Liver (tissue), 8 donors: ENCODE measurements at regions not wholly inside any gene's neighbourhood (a gene's known extent, or its start where the extent isn't known, plus 50 kb on each side); places are given as distances from the start of the nearest gene placed in this dataset.

Source experiments
- DNase-seq: peaks from one replicate; pipeline ENCODE4 v3.0.0-alpha.2; 2017; ENCODE audit warnings: low spot score
- H3K27ac ChIP-seq, 2 donors: one replicate each; pipeline ENCODE4 v1.7.0; 2013; ENCODE audit warnings: inconsistent platforms in 2 of 2, low read length in 2 of 2, control low read depth in 1 of 2, low read depth in 1 of 2, mild to moderate bottlenecking in 1 of 2
- H3K27me3 ChIP-seq, 4 donors: one replicate each; pipeline versions ENCODE4 v1.6.1 to v1.7.0; 2013; ENCODE audit warnings: low read length in 3 of 4, inconsistent platforms in 1 of 4, mild to moderate bottlenecking in 1 of 4, moderate library complexity in 1 of 4; ENCODE audit not compliant: control insufficient read depth in 4 of 4, insufficient read depth in 4 of 4
- H3K36me3 ChIP-seq, 4 donors: one replicate each; pipeline versions ENCODE4 v1.6.1 to v1.7.0; 2013; ENCODE audit warnings: low read length in 3 of 4, mild to moderate bottlenecking in 3 of 4, low read depth in 1 of 4, moderate library complexity in 1 of 4; ENCODE audit not compliant: control insufficient read depth in 4 of 4, insufficient read depth in 3 of 4
- H3K4me1 ChIP-seq, 4 donors: one replicate each; pipeline versions ENCODE4 v1.6.1 to v1.7.0; 2013; ENCODE audit warnings: low read length in 3 of 4, mild to moderate bottlenecking in 3 of 4, moderate library complexity in 1 of 4; ENCODE audit not compliant: control insufficient read depth in 4 of 4, insufficient read depth in 4 of 4
- H3K4me3 ChIP-seq, 3 donors: one replicate each; pipeline versions ENCODE4 v1.6.1 to v1.7.0; 2013; ENCODE audit warnings: low read length in 3 of 3, control low read depth in 1 of 3, low read depth in 1 of 3, mild to moderate bottlenecking in 1 of 3
- H3K9ac ChIP-seq, 2 donors: one replicate each; pipeline ENCODE4 v1.7.0; 2013; ENCODE audit warnings: low read length in 2 of 2, mild to moderate bottlenecking in 2 of 2, moderate library complexity in 2 of 2, control low read depth in 1 of 2, low read depth in 1 of 2
- H3K9me3 ChIP-seq, 4 donors: one replicate each; pipeline versions ENCODE4 v1.6.1 to v1.7.0; 2013; ENCODE audit warnings: low read length in 3 of 4; ENCODE audit not compliant: control insufficient read depth in 4 of 4
- CTCF ChIP-seq: fragments of 150-350 bp; IDR thresholded peaks from 2 replicates; pipeline ENCODE4 v1.5.1; 2017; ENCODE audit warnings: improper control_type of control experiment, low read depth, low read length; ENCODE audit not compliant: missing input control
- EGR1 ChIP-seq, 2 donors: IDR thresholded peaks; 2 replicates each; pipeline ENCODE4 v1.6.1; 2016 to 2018; ENCODE audit warnings: antibody characterized with exemption in 2 of 2, low read depth in 2 of 2
- FOXA1 ChIP-seq: IDR thresholded peaks from 2 replicates; pipeline ENCODE4 v1.6.1; 2016; ENCODE audit warnings: antibody characterized with exemption
- GABPA ChIP-seq, 2 donors: IDR thresholded peaks in 1 of 2; conservative IDR thresholded peaks in 1 of 2; 2 replicates each; pipeline ENCODE4 v1.6.1; 2016; ENCODE audit warnings: antibody characterized with exemption in 2 of 2, mild to moderate bottlenecking in 1 of 2, moderate library complexity in 1 of 2
- HNF4A ChIP-seq, 2 donors: conservative IDR thresholded peaks; 2 replicates each; pipeline ENCODE4 v1.6.1; 2016; ENCODE audit warnings: antibody characterized with exemption in 2 of 2, mild to moderate bottlenecking in 2 of 2
- HNF4G ChIP-seq: IDR thresholded peaks from 2 replicates; pipeline ENCODE4 v1.6.1; 2016; ENCODE audit warnings: antibody characterized with exemption
- RAD21 ChIP-seq, 2 donors: IDR thresholded peaks; 2 replicates each; pipeline ENCODE4 v1.6.1; 2016; ENCODE audit warnings: antibody characterized with exemption in 2 of 2, mild to moderate bottlenecking in 2 of 2
- SP1 ChIP-seq: IDR thresholded peaks from 2 replicates; pipeline ENCODE4 v1.6.1; 2018; ENCODE audit warnings: antibody characterized with exemption, mild to moderate bottlenecking
- TAF1 ChIP-seq: conservative IDR thresholded peaks from 2 replicates; pipeline ENCODE4 v1.6.1; 2016; ENCODE audit warnings: antibody characterized with exemption, mild to moderate bottlenecking
- WGBS: extraction: QIAGEN DNeasy Blood & Tissue Kit; methylation state at CpG from one replicate; pipeline ENCODE4 v1.1.7; 2013; 5-methylcytosine and 5-hydroxymethylcytosine counted together
- TF ChIP-seq, protein P1 (sequence below): IDR thresholded peaks from 2 replicates; pipeline ENCODE4 v1.6.1; 2016; ENCODE audit warnings: antibody characterized with exemption
- TF ChIP-seq, protein P2 (sequence below): IDR thresholded peaks from 2 replicates; pipeline ENCODE4 v1.6.1; 2016; ENCODE audit warnings: antibody characterized with exemption, mild to moderate bottlenecking
- donor health status: healthy.
- donor health status: healthy.
- donor health status: healthy.
- donor health status: healthy.
- donor health status: healthy.

- H3K27me3 ChIP-seq: no peaks in the 10 kb centered on the region
- DNase-seq: no peak
- no peak overlapping the region for H3K4me3 ChIP-seq
- TF ChIP-seq CTCF (no peak), EGR1 (IDR thresholded peaks at IDR 0.05; ENCODE audit: low read depth in 2 of 2) (no peak)
- peaks cover 0 to 6% (median 3%) of the 10 kb centered on the region in 4 donors for H3K9me3 ChIP-seq
- no peaks in the 10 kb centered on the region for H3K4me1 ChIP-seq
- no peaks in the 10 kb centered on the region for H3K36me3 ChIP-seq
- no peak overlapping the region for H3K27ac ChIP-seq
- H3K9ac ChIP-seq: no peak overlapping the region
- WGBS: 32% methylated on average over 1 of the region's 1 CpG
Measured at GRCh38 chr2:52745144-52745543, 1022.5 kb upstream of the CHAC2 start.

GRCh38 chr2:52732849-52733395 is 1034.7 kb upstream of the CHAC2 start:
- no peak for DNase-seq
- Histone ChIP-seq H3K4me1 (no peaks in the 10 kb centered on the region), H3K4me3 (no peak overlapping the region), H3K9ac (no peak overlapping the region), H3K36me3 (no peaks in the 10 kb centered on the region), H3K9me3 (peaks cover 0 to 2% (median 0%) of the 10 kb centered on the region in 4 donors), H3K27ac (no peak overlapping the region), H3K27me3 (no peaks in the 10 kb centered on the region)
- TF ChIP-seq HNF4A (conservative IDR thresholded peaks at IDR 0.05) (no peak), HNF4G (no peak), FOXA1 (no peak)
- TF ChIP-seq, protein P1, sequence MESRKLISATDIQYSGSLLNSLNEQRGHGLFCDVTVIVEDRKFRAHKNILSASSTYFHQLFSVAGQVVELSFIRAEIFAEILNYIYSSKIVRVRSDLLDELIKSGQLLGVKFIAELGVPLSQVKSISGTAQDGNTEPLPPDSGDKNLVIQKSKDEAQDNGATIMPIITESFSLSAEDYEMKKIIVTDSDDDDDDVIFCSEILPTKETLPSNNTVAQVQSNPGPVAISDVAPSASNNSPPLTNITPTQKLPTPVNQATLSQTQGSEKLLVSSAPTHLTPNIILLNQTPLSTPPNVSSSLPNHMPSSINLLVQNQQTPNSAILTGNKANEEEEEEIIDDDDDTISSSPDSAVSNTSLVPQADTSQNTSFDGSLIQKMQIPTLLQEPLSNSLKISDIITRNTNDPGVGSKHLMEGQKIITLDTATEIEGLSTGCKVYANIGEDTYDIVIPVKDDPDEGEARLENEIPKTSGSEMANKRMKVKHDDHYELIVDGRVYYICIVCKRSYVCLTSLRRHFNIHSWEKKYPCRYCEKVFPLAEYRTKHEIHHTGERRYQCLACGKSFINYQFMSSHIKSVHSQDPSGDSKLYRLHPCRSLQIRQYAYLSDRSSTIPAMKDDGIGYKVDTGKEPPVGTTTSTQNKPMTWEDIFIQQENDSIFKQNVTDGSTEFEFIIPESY: no peak
- WGBS: 61% methylated on average over 3 of the region's 3 CpGs

DNA sequence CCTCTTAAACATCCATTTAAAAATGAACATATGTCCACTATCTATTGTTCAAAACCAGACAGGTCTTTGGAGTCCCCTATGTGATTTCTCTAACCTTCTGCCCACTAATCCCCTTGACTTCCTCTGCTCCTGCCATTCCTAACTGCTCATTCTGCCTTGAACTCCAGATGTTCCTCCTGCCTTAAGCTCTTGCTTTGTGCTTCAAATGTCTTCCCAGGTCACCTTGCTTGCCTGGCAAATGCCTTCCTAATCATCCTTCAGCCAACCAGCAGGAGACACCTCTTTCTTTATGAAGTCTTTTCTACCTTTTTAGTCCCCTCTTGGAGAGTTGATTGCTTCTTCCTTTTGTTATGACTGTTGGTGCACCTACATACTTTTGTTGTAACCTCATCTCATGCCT is 1043.0 kb upstream of the CHAC2 start:
- no peak overlapping the region for H3K27ac ChIP-seq
- TF ChIP-seq HNF4A (conservative IDR thresholded peaks at IDR 0.05) (no peak), EGR1 (IDR thresholded peaks at IDR 0.05; ENCODE audit: low read depth in 2 of 2) (no peak), GABPA (IDR thresholded peaks at IDR 0.05 in 1 of 2, conservative IDR thresholded peaks at IDR 0.05 in 1 of 2) (no peak), HNF4G (no peak), RAD21 (IDR thresholded peaks at IDR 0.05) (no peak), SP1 (no peak), CTCF (no peak), TAF1 (no peak)
- TF ChIP-seq, protein P2, sequence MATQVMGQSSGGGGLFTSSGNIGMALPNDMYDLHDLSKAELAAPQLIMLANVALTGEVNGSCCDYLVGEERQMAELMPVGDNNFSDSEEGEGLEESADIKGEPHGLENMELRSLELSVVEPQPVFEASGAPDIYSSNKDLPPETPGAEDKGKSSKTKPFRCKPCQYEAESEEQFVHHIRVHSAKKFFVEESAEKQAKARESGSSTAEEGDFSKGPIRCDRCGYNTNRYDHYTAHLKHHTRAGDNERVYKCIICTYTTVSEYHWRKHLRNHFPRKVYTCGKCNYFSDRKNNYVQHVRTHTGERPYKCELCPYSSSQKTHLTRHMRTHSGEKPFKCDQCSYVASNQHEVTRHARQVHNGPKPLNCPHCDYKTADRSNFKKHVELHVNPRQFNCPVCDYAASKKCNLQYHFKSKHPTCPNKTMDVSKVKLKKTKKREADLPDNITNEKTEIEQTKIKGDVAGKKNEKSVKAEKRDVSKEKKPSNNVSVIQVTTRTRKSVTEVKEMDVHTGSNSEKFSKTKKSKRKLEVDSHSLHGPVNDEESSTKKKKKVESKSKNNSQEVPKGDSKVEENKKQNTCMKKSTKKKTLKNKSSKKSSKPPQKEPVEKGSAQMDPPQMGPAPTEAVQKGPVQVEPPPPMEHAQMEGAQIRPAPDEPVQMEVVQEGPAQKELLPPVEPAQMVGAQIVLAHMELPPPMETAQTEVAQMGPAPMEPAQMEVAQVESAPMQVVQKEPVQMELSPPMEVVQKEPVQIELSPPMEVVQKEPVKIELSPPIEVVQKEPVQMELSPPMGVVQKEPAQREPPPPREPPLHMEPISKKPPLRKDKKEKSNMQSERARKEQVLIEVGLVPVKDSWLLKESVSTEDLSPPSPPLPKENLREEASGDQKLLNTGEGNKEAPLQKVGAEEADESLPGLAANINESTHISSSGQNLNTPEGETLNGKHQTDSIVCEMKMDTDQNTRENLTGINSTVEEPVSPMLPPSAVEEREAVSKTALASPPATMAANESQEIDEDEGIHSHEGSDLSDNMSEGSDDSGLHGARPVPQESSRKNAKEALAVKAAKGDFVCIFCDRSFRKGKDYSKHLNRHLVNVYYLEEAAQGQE: no peak
- TF ChIP-seq, protein P1: no peak
- DNase-seq: no peak
- no peaks in the 10 kb centered on the region for H3K36me3 ChIP-seq
- no peak overlapping the region for H3K9ac ChIP-seq
- no peak overlapping the region for H3K4me3 ChIP-seq
- no peaks in the 10 kb centered on the region for H3K9me3 ChIP-seq
- no peaks in the 10 kb centered on the region for H3K27me3 ChIP-seq
- no peaks in the 10 kb centered on the region for H3K4me1 ChIP-seq
